ENCODE measurements at regions not wholly inside any gene's neighbourhood (a gene's known extent, or its start where the extent isn't known, plus 50 kb on each side); places are given as distances from the start of the nearest gene placed in this dataset.

- DNase-seq (ENCODE audit: low read depth): no peak
Observed at GRCh38 chr2:83386549-83386948, 1072.5 kb downstream of the SUCLG1 start.

GRCh38 chr2:83378921-83379320 is 1080.2 kb downstream of the SUCLG1 start:
- no peak for TF ChIP-seq CTCF (IDR thresholded peaks at IDR 0.05; ENCODE audit: insufficient read depth, low read length)
- no peak overlapping the region for H3K4me3 ChIP-seq (ENCODE audit: low read depth, low read length)
- no peak for DNase-seq (ENCODE audit: low read depth)

More at GRCh38 chr2:83386549-83386948, 1072.5 kb downstream of the SUCLG1 start:
- H3K4me3 ChIP-seq (ENCODE audit: low read depth, low read length): no peak overlapping the region
- no peak for TF ChIP-seq CTCF (IDR thresholded peaks at IDR 0.05; ENCODE audit: insufficient read depth, low read length)

- no peak for DNase-seq (ENCODE audit: low read depth)
- no peak overlapping the region for H3K4me3 ChIP-seq (ENCODE audit: low read depth, low read length)
- TF ChIP-seq CTCF (IDR thresholded peaks at IDR 0.05; ENCODE audit: insufficient read depth, low read length): no peak
Observed at GRCh38 chr2:83376731-83377130, 1082.3 kb downstream of the SUCLG1 start.

GRCh38 chr2:83370419-83370762 is 1088.7 kb downstream of the SUCLG1 start:
- H3K4me3 ChIP-seq (ENCODE audit: low read depth, low read length): no peak overlapping the region
- no peak for TF ChIP-seq CTCF (IDR thresholded peaks at IDR 0.05; ENCODE audit: insufficient read depth, low read length)
- no peak for DNase-seq (ENCODE audit: low read depth)

- no peak overlapping the region for H3K4me3 ChIP-seq (ENCODE audit: low read depth, low read length)
- DNase-seq (ENCODE audit: low read depth): no peak
- no peak for TF ChIP-seq CTCF (IDR thresholded peaks at IDR 0.05; ENCODE audit: insufficient read depth, low read length)
Observed at GRCh38 chr2:83369601-83370418, 1089.3 kb downstream of the SUCLG1 start.

- no peak overlapping the region for H3K4me3 ChIP-seq (ENCODE audit: low read depth, low read length)
- TF ChIP-seq CTCF (IDR thresholded peaks at IDR 0.05; ENCODE audit: insufficient read depth, low read length): no peak
- no peak for DNase-seq (ENCODE audit: low read depth)
Observed at GRCh38 chr2:83368916-83369315, 1090.2 kb downstream of the SUCLG1 start.

GRCh38 chr2:83368461-83368860 is 1090.6 kb downstream of the SUCLG1 start:
- TF ChIP-seq CTCF (IDR thresholded peaks at IDR 0.05; ENCODE audit: insufficient read depth, low read length): no peak
- no peak for DNase-seq (ENCODE audit: low read depth)
- H3K4me3 ChIP-seq (ENCODE audit: low read depth, low read length): no peak overlapping the region

All from fibroblast of the aortic adventitia (primary cell).